ENCODE measurements at regions not wholly inside any gene's neighbourhood (a gene's known extent, or its start where the extent isn't known, plus 50 kb on each side); places are given as distances from the start of the nearest gene placed in this dataset.

GRCh38 chr14:61898568-61898967 is 136.3 kb downstream of the SNAPC1 start:
- TF ChIP-seq, protein P1, sequence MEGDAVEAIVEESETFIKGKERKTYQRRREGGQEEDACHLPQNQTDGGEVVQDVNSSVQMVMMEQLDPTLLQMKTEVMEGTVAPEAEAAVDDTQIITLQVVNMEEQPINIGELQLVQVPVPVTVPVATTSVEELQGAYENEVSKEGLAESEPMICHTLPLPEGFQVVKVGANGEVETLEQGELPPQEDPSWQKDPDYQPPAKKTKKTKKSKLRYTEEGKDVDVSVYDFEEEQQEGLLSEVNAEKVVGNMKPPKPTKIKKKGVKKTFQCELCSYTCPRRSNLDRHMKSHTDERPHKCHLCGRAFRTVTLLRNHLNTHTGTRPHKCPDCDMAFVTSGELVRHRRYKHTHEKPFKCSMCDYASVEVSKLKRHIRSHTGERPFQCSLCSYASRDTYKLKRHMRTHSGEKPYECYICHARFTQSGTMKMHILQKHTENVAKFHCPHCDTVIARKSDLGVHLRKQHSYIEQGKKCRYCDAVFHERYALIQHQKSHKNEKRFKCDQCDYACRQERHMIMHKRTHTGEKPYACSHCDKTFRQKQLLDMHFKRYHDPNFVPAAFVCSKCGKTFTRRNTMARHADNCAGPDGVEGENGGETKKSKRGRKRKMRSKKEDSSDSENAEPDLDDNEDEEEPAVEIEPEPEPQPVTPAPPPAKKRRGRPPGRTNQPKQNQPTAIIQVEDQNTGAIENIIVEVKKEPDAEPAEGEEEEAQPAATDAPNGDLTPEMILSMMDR (conservative IDR thresholded peaks at IDR 0.05), result no peak
- H3K4me3 Mint-ChIP-seq, result no peak overlapping the region
- no peak overlapping the region for H2BK5ac ChIP-seq (ENCODE audit: insufficient read length, low read length)

More at GRCh38 chr14:61898568-61898967, 136.3 kb downstream of the SNAPC1 start:
- Histone ChIP-seq H3K23ac (ENCODE audit: insufficient read length, low read depth, low read length) (no peak overlapping the region), H4K5ac (ENCODE audit: insufficient read length, low read depth, low read length) (no peak overlapping the region), H3K79me1 (ENCODE audit: insufficient read depth, low read depth, low read length, poor library complexity, severe bottlenecking) (no peaks in the 10 kb centered on the region), H3T11ph (ENCODE audit: low read length) (no peak overlapping the region), H3K18ac (ENCODE audit: insufficient read length, low read depth, low read length) (no peak overlapping the region), H3K27ac (ENCODE audit: insufficient read length, low read depth, low read length) (no peak overlapping the region), H3K27me3 (ENCODE audit: insufficient read depth, low read length) (no peaks in the 10 kb centered on the region), H3K4me1 (ENCODE audit: insufficient read depth, low read length) (no peaks in the 10 kb centered on the region; the same call in 1 of the 2 replicates), H3K4me2 (ENCODE audit: insufficient read depth, insufficient read length, low read length) (no peak overlapping the region), H4K20me1 (ENCODE audit: control insufficient read depth, insufficient read depth, insufficient read length) (no peaks in the 10 kb centered on the region), H2BK20ac (ENCODE audit: low read depth, low read length, poor library complexity, severe bottlenecking) (no peak overlapping the region), H2AK5ac (ENCODE audit: insufficient read length, low read length) (no peak overlapping the region), H3K14ac (ENCODE audit: insufficient read depth, low read length) (no peak overlapping the region), H3K9ac (ENCODE audit: extremely low read depth, insufficient read length, low read length) (no peak overlapping the region), H3K9me3 (ENCODE audit: control insufficient read depth, low read depth, low read length) (no peaks in the 10 kb centered on the region), H2BK12ac (ENCODE audit: insufficient read length, low read depth, low read length) (no peak overlapping the region), H2BK15ac (ENCODE audit: low read depth, low read length) (no peak overlapping the region), H2AFZ (ENCODE audit: low read length) (no peak overlapping the region), H2BK120ac (ENCODE audit: low read depth, low read length, poor library complexity, severe bottlenecking) (no peak overlapping the region), H3K79me2 (ENCODE audit: insufficient read depth, low read length) (no peaks in the 10 kb centered on the region), H3K4ac (ENCODE audit: low read depth, low read length) (no peak overlapping the region), H3K23me2 (ENCODE audit: insufficient read length, low read depth, low read length, poor library complexity, severe bottlenecking) (no peaks in the 10 kb centered on the region), H4K8ac (replicated peaks; ENCODE audit: insufficient read length, low read depth, low read length) (no peak overlapping the region), H3K56ac (ENCODE audit: insufficient read length, low read depth, low read length) (no peak overlapping the region), H4K91ac (ENCODE audit: insufficient read length, low read depth, low read length) (no peak overlapping the region)
- WGBS (ENCODE audit: extremely low coverage, insufficient read length, low lambda C conversion rate), result no CpG with 5 or more reads among the region's 6 CpGs
- Mint-ChIP-seq H3K36me3 (ENCODE audit: insufficient read depth in 1 of 3, low read depth in 3 of 3) (no peaks in the 10 kb centered on the region; a peak in 1 of 7 replicates), H3K27me3 (ENCODE audit: low read depth) (no peaks in the 10 kb centered on the region), H3K4me1 (peaks cover 3 to 7% of the 10 kb centered on the region in 2 experiments), H3K9me3 (no peaks in the 10 kb centered on the region), H3K27ac (no peak overlapping the region)
- no peak for DNase-seq

Measured in H9 (cell line).